K562 (cell line): ENCODE measurements at regions not wholly inside any gene's neighbourhood (a gene's known extent, or its start where the extent isn't known, plus 50 kb on each side); places are given as distances from the start of the nearest gene placed in this dataset.

ENCODE experiments used
- ATAC-seq: fragments of 200-7000 bp; cut with Tn5 transposase; 3 replicates; pipeline ENCODE4 v1.9.1; 2020; ENCODE audit warnings: moderate library complexity
- BruUV-seq: library from RNA; stranded (reverse); fragments of 400-500 nt; replicated peaks from 2 replicates; lab custom pipeline; 2021; lab: Mats Ljungman, UMichigan
- CTCF ChIA-PET: fragments of 300-600 bp; formaldehyde crosslinking; extraction: SDS; loops from one replicate; lab custom pipeline; 2021; ENCODE audit warnings: low intra/inter-chr PET ratio; lab: Yijun Ruan, JAX
- POLR2A ChIA-PET: fragments of 300-600, 350-650 bp; sonication (Branson Sonifier 250); formaldehyde crosslinking; extraction: SDS; loops from one replicate; lab custom pipeline; 2021; ENCODE audit warnings: antibody characterized with exemption, inconsistent platforms; lab: Yijun Ruan, JAX
- DNase-seq, 4 experiments: peaks; one replicate each; pipeline versions ENCODE4 v3.0.0 to v3.0.0-alpha.2; 2011 to 2018; ENCODE audit warnings: low spot score in 3 of 4, mixed read lengths in 3 of 4; ENCODE audit errors: extremely low read depth in 1 of 4
- FAIRE-seq: peaks from 2 replicates; lab custom pipeline; 2011; peaks lifted over from hg19 to GRCh38; lab: Jason Lieb, UNC
- H2AFZ ChIP-seq: 2 replicates; pipeline ENCODE4 v1.6.0; 2011; ENCODE audit warnings: low read depth, low read length, control low read depth, inconsistent platforms
- H3K27ac ChIP-seq: fragments of 200-600 bp; 3 replicates; pipeline ENCODE4 v1.8.0; 2011; ENCODE audit warnings: low read depth, mild to moderate bottlenecking, control low read depth, inconsistent platforms, low read length, moderate library complexity, mixed read lengths; ENCODE audit errors: extremely low read depth
- H3K27me3 ChIP-seq, 2 experiments: fragments of 300-600 bp in 1 of 2; 2 replicates in 1 of 2; 3 replicates in 1 of 2; pipeline versions ENCODE4 v1.6.0 to v1.8.0; 2011; ENCODE audit warnings: inconsistent platforms in 2 of 2, low read length in 2 of 2, mild to moderate bottlenecking in 1 of 2, mixed read lengths in 1 of 2, moderate library complexity in 1 of 2; ENCODE audit not compliant: control insufficient read depth in 2 of 2, insufficient read depth in 2 of 2
- H3K36me3 ChIP-seq: fragments of 300-600 bp; 3 replicates; pipeline ENCODE4 v1.8.0; 2011; ENCODE audit warnings: mild to moderate bottlenecking, low read length, inconsistent platforms; ENCODE audit not compliant: control insufficient read depth, insufficient read depth
- H3K4me1 ChIP-seq, 2 experiments: fragments of 200-600 bp in 1 of 2; replicated peaks in 1 of 2; 2 replicates in 1 of 2; 3 replicates in 1 of 2; pipeline versions ENCODE4 v1.5.1 to v1.8.0; 2011; ENCODE audit warnings: inconsistent platforms in 2 of 2, low read length in 2 of 2, mild to moderate bottlenecking in 1 of 2, mixed read lengths in 1 of 2, moderate library complexity in 1 of 2; ENCODE audit not compliant: control insufficient read depth in 2 of 2, insufficient read depth in 2 of 2
- H3K4me2 ChIP-seq: 2 replicates; pipeline ENCODE4 v1.6.1; 2011; ENCODE audit warnings: low read length, control low read depth, inconsistent platforms, mixed read lengths; ENCODE audit not compliant: insufficient read depth
- H3K4me3 ChIP-seq: fragments of 200-600 bp; sonication (generic), shearing (Covaris generic); 2 replicates; pipeline ENCODE4 v1.5.1; 2016; ENCODE audit warnings: control low read depth, inconsistent platforms
- H3K79me2 ChIP-seq: fragments of 200-600 bp; 3 replicates; pipeline ENCODE4 v1.8.0; 2011; ENCODE audit warnings: low read length, inconsistent platforms; ENCODE audit not compliant: control insufficient read depth, insufficient read depth
- H3K9ac ChIP-seq, 2 experiments: 2 replicates each; pipeline versions ENCODE4 v1.6.0 to v1.6.1; 2011; ENCODE audit warnings: low read depth in 2 of 2, low read length in 2 of 2, control low read depth in 1 of 2, inconsistent platforms in 1 of 2, mild to moderate bottlenecking in 1 of 2, mixed read lengths in 1 of 2; ENCODE audit not compliant: insufficient read depth in 1 of 2
- H3K9me1 ChIP-seq: one replicate; pipeline ENCODE4 v1.6.0; 2011; ENCODE audit warnings: inconsistent platforms, mild to moderate bottlenecking, low read length, moderate library complexity; ENCODE audit not compliant: control insufficient read depth, insufficient read depth
- H3K9me3 ChIP-seq: replicated peaks from 2 replicates; pipeline ENCODE4 v1.5.1; 2011; ENCODE audit warnings: low read depth, low read length, inconsistent platforms; ENCODE audit not compliant: control insufficient read depth, insufficient read depth
- H4K20me1 ChIP-seq: replicated peaks from 2 replicates; pipeline ENCODE4 v1.6.1; 2011; ENCODE audit warnings: low read length, inconsistent platforms, mixed read lengths; ENCODE audit not compliant: control insufficient read depth, insufficient read depth
- DEAF1 ChIP-seq: fragments of 450-650 bp; formaldehyde crosslinking; IDR thresholded peaks from 2 replicates; pipeline ENCODE4 v1.4.0; 2020; ENCODE audit warnings: mild to moderate bottlenecking, moderate library complexity
- FOXK2 ChIP-seq, 2 experiments: fragments of 450-650 bp; IDR thresholded peaks in 1 of 2; conservative IDR thresholded peaks in 1 of 2; 2 replicates each; pipeline ENCODE4 v1.6.1; 2016; ENCODE audit warnings: low read depth in 2 of 2, mild to moderate bottlenecking in 1 of 2
- FOXM1 ChIP-seq, 2 experiments: fragments of 450-650 bp in 1 of 2; sonication (generic) in 1 of 2; formaldehyde crosslinking in 1 of 2; IDR thresholded peaks; 2 replicates each; pipeline versions ENCODE4 v1.6.1 to v1.9.0; 2017 to 2022; ENCODE audit warnings: low read depth in 2 of 2, mild to moderate bottlenecking in 2 of 2, missing genetic modification reagents in 1 of 2, moderate library complexity in 1 of 2
- HCFC1 ChIP-seq: IDR thresholded peaks from 2 replicates; pipeline ENCODE4 v1.6.1; 2012; ENCODE audit warnings: low read depth, low read length, improper control_type of control experiment
- KLF6 ChIP-seq: fragments of 250-450 bp; sonication (Bioruptor Pico); IDR thresholded peaks from 2 replicates; pipeline ENCODE4 v1.4.0; 2020; ENCODE audit warnings: mild to moderate bottlenecking, moderate library complexity, borderline replicate concordance
- SAFB ChIP-seq: fragments of 200-400 bp; formaldehyde crosslinking; IDR thresholded peaks from 2 replicates; pipeline ENCODE4 v1.6.1; 2017; ENCODE audit warnings: low read depth, low read length, borderline replicate concordance
- YY1 ChIP-seq, 3 experiments: IDR thresholded peaks; 2 replicates each; pipeline ENCODE4 v1.6.1; 2011; ENCODE audit warnings: low read length in 2 of 3, mild to moderate bottlenecking in 2 of 3, moderate library complexity in 2 of 3, borderline replicate concordance in 1 of 3, control low read depth in 1 of 3, low read depth in 1 of 3; ENCODE audit not compliant: insufficient read depth in 3 of 3, insufficient replicate concordance in 2 of 3, control insufficient read depth in 1 of 3, insufficient read length in 1 of 3; ENCODE audit errors: extremely low read depth in 1 of 3
- ZNF445 ChIP-seq: fragments of 250-450 bp; sonication (Bioruptor Pico); IDR thresholded peaks from 2 replicates; pipeline ENCODE4 v1.4.0; 2020; ENCODE audit warnings: low read depth, mild to moderate bottlenecking, moderate library complexity
- ZNF551 ChIP-seq: fragments of 250-450 bp; sonication (Bioruptor Pico); IDR thresholded peaks from 2 replicates; pipeline ENCODE4 v1.5.0; 2021; ENCODE audit warnings: mild to moderate bottlenecking, moderate library complexity
- WGBS: fragments of 100-300 bp; shearing (Covaris generic); methylation state at CpG from one replicate; pipeline ENCODE4 v1.1.6; 2016; ENCODE audit warnings: low coverage, mixed read lengths; ENCODE audit not compliant: insufficient coverage; ENCODE audit errors: missing lambda C conversion rate; 5-methylcytosine and 5-hydroxymethylcytosine counted together
- in situ Hi-C: fragments of 300-500 bp; cut with MboI; formaldehyde crosslinking; loops from 4 replicates; pipeline ENCODE4 v1.15.0; 2018; ENCODE audit warnings: inconsistent platforms, mixed read lengths
- intact Hi-C: fragments of 100-400 bp; cut with micrococcal nuclease; formaldehyde crosslinking; loops from 2 replicates; pipeline ENCODE4 v1.14.2; 2022
- TF ChIP-seq, protein P1 (sequence below), 2 experiments: fragments of 450-650 bp; formaldehyde crosslinking in 1 of 2; IDR thresholded peaks; 2 replicates each; pipeline versions ENCODE4 v1.4.0 to v1.6.1; 2014 to 2020; ENCODE audit warnings: mild to moderate bottlenecking in 2 of 2, borderline replicate concordance in 1 of 2, low read depth in 1 of 2

DNA sequence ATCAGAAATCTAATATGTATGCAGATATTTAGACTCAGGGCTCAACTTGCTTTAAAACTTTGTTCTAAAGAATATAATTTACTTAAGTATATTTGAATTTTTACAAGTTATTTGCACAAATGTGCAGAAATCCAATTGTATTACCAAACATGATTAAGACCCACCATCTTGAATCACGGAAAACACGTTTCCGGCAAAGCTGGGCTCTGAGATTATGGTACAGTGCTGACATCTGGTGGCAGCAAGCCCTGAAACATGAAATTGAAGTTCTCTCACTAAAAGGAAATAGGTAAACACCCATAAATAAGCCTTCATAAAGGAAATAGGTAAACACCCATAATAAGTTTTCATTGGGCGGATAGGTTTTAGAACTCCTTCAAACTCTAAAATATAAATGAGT, 98.3 kb upstream of the MAOA start:
- Histone ChIP-seq H3K79me2 (no peaks in the 10 kb centered on the region), H3K36me3 (no peaks in the 10 kb centered on the region), H3K9ac (no peak overlapping the region), H3K9me1 (no peaks in the 10 kb centered on the region), H3K4me2 (no peak overlapping the region), H3K4me3 (no peak overlapping the region), H3K4me1 (no peaks in the 10 kb centered on the region; a peak in 1 of 5 replicates), H3K9me3 (no peaks in the 10 kb centered on the region), H4K20me1 (no peaks in the 10 kb centered on the region), H3K27me3 (no peaks in the 10 kb centered on the region), H2AFZ (peak overlapping the region; percentile 72), H3K27ac (no peak overlapping the region)
- in situ Hi-C loops, result loop anchor here (25.0 kb wide), 1 partner anchor 1770 kb away; no protein-coding TSS in a partner anchor
- DNase-seq, result peak; percentile 38 to 62 (median 46)
- 3% methylated on average over 4 of the region's 4 CpGs for WGBS
- BruUV-seq, result no TSS peak
- peak; percentile 80 for FAIRE-seq
- POLR2A ChIA-PET, result no interaction called here
- CTCF ChIA-PET, result interaction anchor here (0.7 to 1.3 kb wide), 3 partner anchors 193 to 209 kb away, joined by 3 to 7 read pairs (median 3); no protein-coding TSS in a partner anchor
- peak; percentile 66; the same call in 2 of the 3 replicates for ATAC-seq
- intact Hi-C loops, result loop anchor here (1.0 to 10.0 kb wide), 4 partner anchors 83 to 2003 kb away; no protein-coding TSS in a partner anchor
- TF ChIP-seq ZNF551 (CRISPR knock-in tag) (no peak), HCFC1 (no peak), FOXK2 (conservative IDR thresholded peaks at IDR 0.05 in 1 of 2, IDR thresholded peaks at IDR 0.05 in 1 of 2; ENCODE audit: low read depth in 2 of 2) (0 out of 4 replicates have a peak, but pooled peaks of 1 of the 2 experiments have one; percentile 40), ZNF445 (CRISPR knock-in tag) (no peak), KLF6 (no peak), FOXM1 (IDR thresholded peaks at IDR 0.05; ENCODE audit: low read depth) (no peak), FOXM1 (CRISPR knock-in tag; IDR thresholded peaks at IDR 0.05; ENCODE audit: low read depth) (no peak), YY1 (IDR thresholded peaks at IDR 0.05; ENCODE audit: borderline replicate concordance in 1 of 3, control insufficient read depth in 1 of 3, extremely low read depth in 1 of 3, insufficient read depth in 3 of 3, insufficient read length in 1 of 3, insufficient replicate concordance in 2 of 3, low read depth in 1 of 3, low read length in 2 of 3) (peak in 1 of 3 experiments; percentile 28), DEAF1 (CRISPR knock-in tag) (peak; percentile 49; the same call in 1 of the 2 replicates), SAFB (no peak)
- TF ChIP-seq, protein P1, sequence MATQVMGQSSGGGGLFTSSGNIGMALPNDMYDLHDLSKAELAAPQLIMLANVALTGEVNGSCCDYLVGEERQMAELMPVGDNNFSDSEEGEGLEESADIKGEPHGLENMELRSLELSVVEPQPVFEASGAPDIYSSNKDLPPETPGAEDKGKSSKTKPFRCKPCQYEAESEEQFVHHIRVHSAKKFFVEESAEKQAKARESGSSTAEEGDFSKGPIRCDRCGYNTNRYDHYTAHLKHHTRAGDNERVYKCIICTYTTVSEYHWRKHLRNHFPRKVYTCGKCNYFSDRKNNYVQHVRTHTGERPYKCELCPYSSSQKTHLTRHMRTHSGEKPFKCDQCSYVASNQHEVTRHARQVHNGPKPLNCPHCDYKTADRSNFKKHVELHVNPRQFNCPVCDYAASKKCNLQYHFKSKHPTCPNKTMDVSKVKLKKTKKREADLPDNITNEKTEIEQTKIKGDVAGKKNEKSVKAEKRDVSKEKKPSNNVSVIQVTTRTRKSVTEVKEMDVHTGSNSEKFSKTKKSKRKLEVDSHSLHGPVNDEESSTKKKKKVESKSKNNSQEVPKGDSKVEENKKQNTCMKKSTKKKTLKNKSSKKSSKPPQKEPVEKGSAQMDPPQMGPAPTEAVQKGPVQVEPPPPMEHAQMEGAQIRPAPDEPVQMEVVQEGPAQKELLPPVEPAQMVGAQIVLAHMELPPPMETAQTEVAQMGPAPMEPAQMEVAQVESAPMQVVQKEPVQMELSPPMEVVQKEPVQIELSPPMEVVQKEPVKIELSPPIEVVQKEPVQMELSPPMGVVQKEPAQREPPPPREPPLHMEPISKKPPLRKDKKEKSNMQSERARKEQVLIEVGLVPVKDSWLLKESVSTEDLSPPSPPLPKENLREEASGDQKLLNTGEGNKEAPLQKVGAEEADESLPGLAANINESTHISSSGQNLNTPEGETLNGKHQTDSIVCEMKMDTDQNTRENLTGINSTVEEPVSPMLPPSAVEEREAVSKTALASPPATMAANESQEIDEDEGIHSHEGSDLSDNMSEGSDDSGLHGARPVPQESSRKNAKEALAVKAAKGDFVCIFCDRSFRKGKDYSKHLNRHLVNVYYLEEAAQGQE (IDR thresholded peaks at IDR 0.05; ENCODE audit: borderline replicate concordance), result peak; percentile 61; the same call in 1 of the 2 replicates
- TF ChIP-seq, protein P1 (CRISPR knock-in tag; IDR thresholded peaks at IDR 0.05; ENCODE audit: low read depth), result no peak
